HG03457 (cell line): ENCODE measurements at regions not wholly inside any gene's neighbourhood (a gene's known extent, or its start where the extent isn't known, plus 50 kb on each side); places are given as distances from the start of the nearest gene placed in this dataset.

Source experiments
- ATAC-seq: cut with Tn5 transposase; IDR thresholded peaks from one replicate; pipeline ENCODE4 v1.9.1; 2021; ENCODE audit warnings: moderate number of reproducible peaks; ENCODE audit not compliant: unreplicated experiment

- ATAC-seq = no peak
These were observed 325.6 kb upstream of the TRIB2 start for GRCh38 chr2:12391116-12391515.

DNA sequence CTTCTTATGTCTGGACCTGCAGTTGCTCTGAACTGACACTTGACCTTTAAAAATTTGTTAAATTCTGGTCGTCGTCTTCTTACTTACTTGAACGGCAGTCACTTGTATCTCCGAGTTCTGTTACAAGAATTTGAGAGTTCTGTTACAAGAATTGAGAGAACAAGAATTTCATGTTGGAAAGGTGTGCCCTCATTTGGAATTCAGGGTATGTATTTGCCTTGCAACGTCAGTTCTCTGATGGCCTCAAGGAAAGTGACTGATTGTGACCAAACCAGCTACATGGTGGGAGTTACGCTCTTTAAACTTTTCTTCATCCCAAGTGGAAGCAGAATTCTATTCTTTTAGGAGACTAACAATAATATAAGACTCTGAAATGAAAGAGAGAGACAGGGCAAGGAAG is 320.0 kb upstream of the TRIB2 start:
- no peak for ATAC-seq

GRCh38 chr2:12397854-12398253 is 318.9 kb upstream of the TRIB2 start:
- no peak for ATAC-seq

DNA sequence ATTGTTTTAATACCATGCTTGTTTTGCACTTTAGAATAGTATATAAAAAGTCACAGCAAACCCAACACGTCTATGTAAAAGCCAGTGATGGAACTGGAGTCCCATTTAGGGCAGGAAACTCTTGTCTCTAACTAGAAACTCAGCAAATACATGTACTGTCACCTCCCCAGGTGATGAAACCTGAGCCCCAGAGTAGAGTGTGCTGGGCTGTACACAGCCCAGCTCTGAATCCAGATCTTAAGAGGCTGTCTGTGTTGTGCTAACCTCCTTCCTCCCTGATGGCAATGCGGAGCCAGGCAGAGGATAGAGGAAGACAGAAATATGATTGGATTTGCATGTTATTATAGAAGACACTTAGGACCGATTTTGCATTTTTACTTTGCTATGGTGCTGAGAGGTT is 317.5 kb upstream of the TRIB2 start:
- no peak for ATAC-seq

DNA sequence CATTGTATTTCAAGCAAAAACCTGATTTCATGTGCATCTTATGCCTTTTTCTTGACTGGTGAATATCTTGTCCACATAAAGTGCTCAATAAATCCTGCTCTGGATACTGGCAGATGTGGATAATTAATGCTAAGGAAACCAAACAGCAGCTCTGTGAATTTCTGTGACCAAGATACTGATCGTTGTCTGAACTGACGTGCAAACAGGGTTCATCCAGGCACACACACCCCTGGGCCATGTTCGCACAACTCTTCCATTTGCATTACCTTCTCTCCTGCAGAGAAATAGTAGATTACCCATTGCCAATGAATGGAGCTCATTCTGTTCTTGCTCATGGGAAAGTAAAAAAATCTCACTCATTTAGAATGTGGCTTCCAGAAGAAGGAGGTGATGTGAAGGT is 316.2 kb upstream of the TRIB2 start:
- ATAC-seq = no peak

- no peak for ATAC-seq
These were observed 314.1 kb upstream of the TRIB2 start for GRCh38 chr2:12402440-12403139.

DNA sequence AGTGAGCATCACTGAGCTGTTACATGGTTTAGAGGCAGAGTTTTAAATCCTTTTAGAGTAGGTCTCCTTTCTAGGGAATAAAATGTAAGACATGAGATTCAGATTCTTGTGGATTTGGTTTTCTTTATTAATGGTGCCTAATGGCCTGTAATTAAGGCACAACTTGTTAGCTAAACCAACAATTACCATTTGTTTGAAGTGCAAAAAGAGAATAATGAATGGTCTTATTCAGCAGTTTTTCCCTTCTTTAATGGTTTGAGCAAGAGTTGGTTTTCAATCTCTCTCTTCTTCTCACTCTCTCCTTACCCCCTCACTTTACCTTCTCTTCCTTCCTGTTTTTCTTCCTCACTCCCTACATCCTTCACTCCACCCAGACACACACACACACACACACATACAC is 312.2 kb upstream of the TRIB2 start:
- ATAC-seq = no peak

- no peak for ATAC-seq
These were observed 309.6 kb upstream of the TRIB2 start for GRCh38 chr2:12407160-12407559.

- peak; percentile 95 for ATAC-seq
These were observed 303.8 kb upstream of the TRIB2 start for GRCh38 chr2:12412898-12413305.

GRCh38 chr2:12415536-12415935 is 301.2 kb upstream of the TRIB2 start:
- ATAC-seq = no peak

GRCh38 chr2:12416600-12416999 is 300.1 kb upstream of the TRIB2 start:
- ATAC-seq = no peak

GRCh38 chr2:12417786-12418185 is 298.9 kb upstream of the TRIB2 start:
- ATAC-seq = no peak

- ATAC-seq = no peak
These were observed 296.9 kb upstream of the TRIB2 start for GRCh38 chr2:12419803-12420202.

DNA sequence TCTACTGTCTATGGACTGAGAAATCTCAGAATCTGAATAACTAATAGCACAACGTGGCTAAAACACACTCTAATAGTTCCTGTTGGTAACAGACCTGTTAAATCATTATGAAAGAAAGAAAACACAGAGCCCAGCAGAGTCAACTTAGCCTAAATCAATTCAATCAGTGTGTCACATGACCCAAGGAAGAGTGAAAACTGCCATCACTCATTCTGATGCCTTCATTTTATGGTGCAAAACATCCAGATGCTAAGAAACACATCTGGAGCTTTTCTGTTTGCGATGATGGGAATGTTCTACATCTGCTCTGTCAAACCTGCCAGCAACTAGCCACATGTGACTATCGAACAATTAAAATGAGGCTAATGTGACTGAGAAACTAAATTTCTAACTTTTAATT is 295.7 kb upstream of the TRIB2 start:
- no peak for ATAC-seq

DNA sequence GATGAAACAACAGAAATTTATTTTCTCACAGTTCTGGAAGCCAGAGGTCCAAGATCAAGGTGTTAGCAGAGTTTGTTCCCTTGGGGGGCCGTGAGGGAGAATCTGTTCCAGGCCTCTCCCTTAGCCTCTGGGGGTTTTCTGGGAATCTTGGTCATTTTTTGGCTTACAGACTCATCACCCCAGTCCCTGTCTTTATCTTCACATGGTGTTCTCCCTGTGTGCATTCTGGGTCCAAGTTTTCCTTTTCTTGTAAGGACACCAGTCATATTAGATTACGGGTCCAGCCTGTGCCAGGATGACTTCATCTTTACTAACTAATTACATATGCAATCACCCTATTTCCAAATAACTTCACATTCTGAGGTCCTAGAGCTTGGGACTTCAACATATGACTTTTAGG is 292.5 kb upstream of the TRIB2 start:
- no peak for ATAC-seq

GRCh38 chr2:12424809-12425208 is 291.9 kb upstream of the TRIB2 start:
- no peak for ATAC-seq

GRCh38 chr2:12428324-12428723 is 288.4 kb upstream of the TRIB2 start:
- no peak for ATAC-seq

DNA sequence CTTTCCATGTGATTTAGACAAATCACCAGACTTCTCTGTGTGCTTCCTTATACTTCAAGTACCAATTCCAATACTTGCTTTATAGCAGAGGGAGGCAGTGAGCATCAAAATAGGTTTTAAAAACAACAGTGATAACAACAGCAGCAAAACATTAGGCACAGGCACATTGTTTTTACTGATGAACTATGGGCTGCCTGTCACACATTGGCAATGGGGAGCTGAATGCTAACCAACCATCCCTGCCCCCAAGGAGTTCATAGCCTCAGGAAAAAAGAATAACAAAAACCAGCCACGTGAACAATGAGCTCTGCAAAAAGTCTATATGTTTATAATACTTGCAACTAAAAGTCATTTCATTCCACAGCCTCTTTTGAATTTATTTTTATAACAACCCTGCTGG is 287.9 kb upstream of the TRIB2 start:
- no peak for ATAC-seq

DNA sequence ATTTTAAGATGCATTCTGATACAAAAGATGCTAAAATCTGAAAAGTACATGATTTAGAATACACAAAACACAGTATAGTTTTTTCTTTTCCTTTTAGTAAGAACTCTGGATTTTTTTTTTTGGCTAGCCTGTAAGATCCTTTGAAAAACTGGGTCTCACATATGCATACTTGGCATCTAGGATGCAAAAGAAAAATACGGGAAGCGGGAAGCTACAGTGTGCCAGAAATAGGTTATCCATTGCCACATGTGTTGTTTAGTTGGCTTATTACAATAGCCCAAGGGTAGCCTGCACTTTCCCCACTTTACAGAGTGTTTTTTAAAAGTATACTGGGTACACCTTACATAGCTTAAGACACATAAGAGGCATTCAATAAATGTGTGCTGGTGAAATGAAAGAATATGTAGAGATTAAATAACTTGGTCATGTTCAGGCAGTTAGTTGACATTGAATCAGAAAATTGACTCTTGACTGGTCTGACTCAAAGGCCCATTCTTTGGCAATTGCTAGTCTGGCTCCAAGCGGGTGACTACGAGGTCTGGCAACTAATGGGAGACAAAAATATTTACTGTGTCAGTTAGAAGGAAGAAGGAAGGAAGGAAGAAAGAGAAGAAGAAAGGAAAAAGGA is 286.8 kb upstream of the TRIB2 start:
- ATAC-seq = no peak

GRCh38 chr2:12430407-12431133 is 286.2 kb upstream of the TRIB2 start:
- ATAC-seq = peak; percentile 99

GRCh38 chr2:12432985-12433625 is 283.6 kb upstream of the TRIB2 start:
- no peak for ATAC-seq

DNA sequence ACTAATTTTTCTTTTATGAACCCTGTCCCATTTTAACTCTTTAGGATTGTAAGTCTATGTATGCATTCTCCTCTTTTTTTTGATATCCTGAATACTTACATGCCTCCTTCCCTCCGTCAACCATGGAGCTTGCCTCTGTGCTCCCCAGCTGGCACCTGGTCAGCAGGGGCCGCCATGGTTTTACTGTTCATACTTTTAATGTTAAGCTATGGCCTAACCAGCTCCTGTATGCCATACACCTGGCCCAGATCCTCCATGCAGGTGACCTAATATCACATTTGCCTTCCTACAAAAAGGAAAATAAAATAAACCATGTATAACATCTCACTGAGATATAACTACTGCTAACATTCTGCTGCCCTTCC is 283.1 kb upstream of the TRIB2 start:
- no peak for ATAC-seq
